ENCODE measurements at regions not wholly inside any gene's neighbourhood (a gene's known extent, or its start where the extent isn't known, plus 50 kb on each side); places are given as distances from the start of the nearest gene placed in this dataset.
A peak's percentile ranks its signal among the peaks of the same experiment; 100 is the strongest.

GRCh38 chr5:116631147-116631546 lies 56.5 kb upstream of the SEMA6A start (continued):
- TF ChIP-seq REST (IDR thresholded peaks at IDR 0.05; ENCODE audit: unreplicated experiment), result no peak
- TF ChIP-seq EZH2phosphoT487 (IDR thresholded peaks at IDR 0.05; ENCODE audit: unreplicated experiment), result no peak
- no peak for TF ChIP-seq ZNF331 (CRISPR knock-in tag; IDR thresholded peaks at IDR 0.05; ENCODE audit: low read depth)
- TF ChIP-seq ZNF114 (CRISPR knock-in tag; IDR thresholded peaks at IDR 0.05), result no peak
- no peak for TF ChIP-seq STAT1 (IDR thresholded peaks at IDR 0.05; ENCODE audit: unreplicated experiment)
- no peak for TF ChIP-seq CREB1 (CRISPR knock-in tag; IDR thresholded peaks at IDR 0.05; ENCODE audit: low read depth)
- no peak for TF ChIP-seq JUNB (IDR thresholded peaks at IDR 0.05; ENCODE audit: unreplicated experiment)

- peaks cover 19% of the 10 kb centered on the region; the same call in 1 of the 2 replicates for H3K9me2 ChIP-seq (ENCODE audit: insufficient read depth)
- H3K4me3 ChIP-seq, result no peak overlapping the region
- H3K9me3 Mint-ChIP-seq, result no peaks in the 10 kb centered on the region
- peaks cover 33% of the 10 kb centered on the region for H3K4me1 Mint-ChIP-seq
- H3K4me3 Mint-ChIP-seq, result no peak overlapping the region
- H3K4me1 ChIP-seq (ENCODE audit: insufficient read depth), result peaks cover 25% of the 10 kb centered on the region
- no peak overlapping the region for H2AFZ ChIP-seq
- H3K27me3 ChIP-seq (ENCODE audit: insufficient read depth), result no peaks in the 10 kb centered on the region
- no peak overlapping the region for H3K27ac ChIP-seq (ENCODE audit: low read depth)
- no peaks in the 10 kb centered on the region for H3K36me3 ChIP-seq (ENCODE audit: insufficient read depth)
- no peaks in the 10 kb centered on the region for H4K20me1 ChIP-seq (replicated peaks; ENCODE audit: insufficient read depth)
- peaks cover 6% of the 10 kb centered on the region for H3K27me3 Mint-ChIP-seq (ENCODE audit: insufficient read depth, low read depth, poor library complexity)
- no peaks in the 10 kb centered on the region for H3K36me3 Mint-ChIP-seq (ENCODE audit: low read depth)
- no peak overlapping the region for H3K27ac Mint-ChIP-seq
- peak; percentile 49; the same call in 2 of the 3 replicates for ATAC-seq
- peak; percentile 83 for TF ChIP-seq ZNF462 (CRISPR knock-in tag; IDR thresholded peaks at IDR 0.05)
- TF ChIP-seq JUNB (IDR thresholded peaks at IDR 0.05; ENCODE audit: unreplicated experiment), result no peak
- H3F3A ChIP-seq (replicated peaks; ENCODE audit: low read depth), result no peaks in the 10 kb centered on the region
- H3K79me2 ChIP-seq (replicated peaks; ENCODE audit: insufficient read depth), result no peaks in the 10 kb centered on the region
- peak; percentile 31 for DNase-seq (ENCODE audit: low spot score)
- H3K4me2 ChIP-seq, result peak overlapping the region; percentile 4
Measured at GRCh38 chr5:116629168-116629567, 54.5 kb upstream of the SEMA6A start.

All from GM23338 (cell line).